Tibial nerve (tissue), 4 donors: ENCODE measurements at regions not wholly inside any gene's neighbourhood (a gene's known extent, or its start where the extent isn't known, plus 50 kb on each side); places are given as distances from the start of the nearest gene placed in this dataset.

Source experiments
- DNase-seq, 2 donors: peaks; one replicate each; pipeline ENCODE4 v3.0.0-alpha.2; 2019; ENCODE audit warnings: low spot score in 2 of 2
- H3K27ac ChIP-seq, 4 donors: fragments of 200-600 bp; sonication (generic) in 3 of 4; one replicate each; pipeline ENCODE4 v1.5.1; 2017 to 2019; ENCODE audit warnings: mild to moderate bottlenecking in 1 of 4
- H3K27me3 ChIP-seq, 2 donors: fragments of 200-600 bp; sonication (generic) in 1 of 2; one replicate each; pipeline versions ENCODE4 v1.5.1 to v1.6.0; 2017 to 2019
- H3K36me3 ChIP-seq, 3 donors: fragments of 200-600 bp; sonication (generic); one replicate each; pipeline ENCODE4 v1.5.1; 2018 to 2019
- H3K4me1 ChIP-seq, 4 donors: fragments of 200-600 bp; sonication (generic) in 3 of 4; one replicate each; pipeline ENCODE4 v1.5.1; 2017 to 2019
- H3K4me3 ChIP-seq, 4 donors: fragments of 200-600 bp; sonication (generic) in 3 of 4; one replicate each; pipeline ENCODE4 v1.5.1; 2017 to 2019; ENCODE audit warnings: mild to moderate bottlenecking in 1 of 4, moderate library complexity in 1 of 4
- H3K9me3 ChIP-seq, 4 donors: fragments of 200-600 bp; sonication (generic) in 3 of 4; one replicate each; pipeline ENCODE4 v1.5.1; 2017 to 2019
- EP300 ChIP-seq, 2 donors: sonication (generic); formaldehyde crosslinking; IDR thresholded peaks; one replicate each; pipeline ENCODE4 v1.6.1; 2017; ENCODE audit warnings: antibody characterized with exemption in 2 of 2, mild to moderate bottlenecking in 1 of 2
- POLR2A ChIP-seq, 2 donors: fragments of 450-650 bp; IDR thresholded peaks; one replicate each; pipeline ENCODE4 v1.6.1; 2017; ENCODE audit warnings: antibody characterized with exemption in 2 of 2, mild to moderate bottlenecking in 2 of 2, moderate library complexity in 2 of 2
- WGBS, 2 donors: methylation state at CpG; one replicate each; pipeline ENCODE4 v1.1.5; 2018; 5-methylcytosine and 5-hydroxymethylcytosine counted together
- TF ChIP-seq, protein P1 (sequence below), 5 experiments: fragments of 200-600 bp in 3 of 5; fragments of 450-650 bp in 2 of 5; sonication (generic) in 3 of 5; IDR thresholded peaks; one replicate each; pipeline ENCODE4 v1.5.1; 2016 to 2019; ENCODE audit warnings: antibody characterized with exemption in 5 of 5, mild to moderate bottlenecking in 3 of 5, moderate library complexity in 2 of 5

DNA sequence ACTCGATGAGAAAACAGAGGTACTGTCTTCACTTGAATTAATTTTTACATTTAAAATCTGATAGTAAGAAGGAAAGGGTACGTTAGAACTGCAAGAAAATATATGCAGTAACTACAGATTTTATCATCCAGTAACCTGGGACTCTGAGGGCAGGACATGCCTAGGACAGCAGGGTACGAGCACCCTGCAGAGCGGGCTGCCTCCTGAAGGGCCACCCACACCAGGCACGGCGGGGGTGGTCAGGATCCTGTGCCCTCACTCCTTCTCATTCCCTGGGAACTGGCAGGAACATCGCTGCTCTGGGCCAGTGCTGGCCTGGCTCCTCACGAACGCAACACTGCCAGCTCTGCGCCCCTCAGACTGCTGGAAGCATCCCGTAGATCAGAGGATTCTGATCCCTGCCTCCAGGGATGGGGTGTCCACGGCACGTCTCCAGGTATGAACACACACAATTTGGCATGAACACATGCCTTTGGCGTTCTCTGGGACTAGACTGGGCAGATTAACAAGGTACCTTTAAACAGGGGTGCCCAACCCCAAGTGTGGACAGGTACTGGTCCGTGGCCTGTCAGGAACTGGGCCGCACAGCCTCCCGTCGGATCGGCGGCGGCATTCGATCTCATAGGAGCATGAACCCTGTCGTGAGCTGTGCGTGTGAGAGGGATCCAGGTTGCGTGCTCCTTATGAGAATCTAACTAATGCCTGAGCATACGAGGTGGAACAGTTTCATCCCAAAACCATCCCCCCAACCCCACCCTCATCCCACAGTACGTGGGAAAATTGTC is 99.3 kb upstream of the FAM20C start:
- H3K9me3 ChIP-seq, result peaks cover 0 to 6% (median 0%) of the 10 kb centered on the region in 4 donors
- DNase-seq, result no peak
- no peaks in the 10 kb centered on the region for H3K36me3 ChIP-seq
- TF ChIP-seq EP300 (IDR thresholded peaks at IDR 0.05) (no peak), POLR2A (IDR thresholded peaks at IDR 0.05) (no peak)
- TF ChIP-seq, protein P1, sequence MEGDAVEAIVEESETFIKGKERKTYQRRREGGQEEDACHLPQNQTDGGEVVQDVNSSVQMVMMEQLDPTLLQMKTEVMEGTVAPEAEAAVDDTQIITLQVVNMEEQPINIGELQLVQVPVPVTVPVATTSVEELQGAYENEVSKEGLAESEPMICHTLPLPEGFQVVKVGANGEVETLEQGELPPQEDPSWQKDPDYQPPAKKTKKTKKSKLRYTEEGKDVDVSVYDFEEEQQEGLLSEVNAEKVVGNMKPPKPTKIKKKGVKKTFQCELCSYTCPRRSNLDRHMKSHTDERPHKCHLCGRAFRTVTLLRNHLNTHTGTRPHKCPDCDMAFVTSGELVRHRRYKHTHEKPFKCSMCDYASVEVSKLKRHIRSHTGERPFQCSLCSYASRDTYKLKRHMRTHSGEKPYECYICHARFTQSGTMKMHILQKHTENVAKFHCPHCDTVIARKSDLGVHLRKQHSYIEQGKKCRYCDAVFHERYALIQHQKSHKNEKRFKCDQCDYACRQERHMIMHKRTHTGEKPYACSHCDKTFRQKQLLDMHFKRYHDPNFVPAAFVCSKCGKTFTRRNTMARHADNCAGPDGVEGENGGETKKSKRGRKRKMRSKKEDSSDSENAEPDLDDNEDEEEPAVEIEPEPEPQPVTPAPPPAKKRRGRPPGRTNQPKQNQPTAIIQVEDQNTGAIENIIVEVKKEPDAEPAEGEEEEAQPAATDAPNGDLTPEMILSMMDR (IDR thresholded peaks at IDR 0.05), result no peak
- no peak overlapping the region for H3K27ac ChIP-seq
- peaks cover 0 to 29% (median 23%) of the 10 kb centered on the region in 4 donors for H3K4me1 ChIP-seq
- H3K4me3 ChIP-seq, result no peak overlapping the region
- WGBS, 2 donors, result 87 to 92% methylated on average over 24 to 27 of the region's 27 CpGs
- H3K27me3 ChIP-seq, result no peaks in the 10 kb centered on the region

DNA sequence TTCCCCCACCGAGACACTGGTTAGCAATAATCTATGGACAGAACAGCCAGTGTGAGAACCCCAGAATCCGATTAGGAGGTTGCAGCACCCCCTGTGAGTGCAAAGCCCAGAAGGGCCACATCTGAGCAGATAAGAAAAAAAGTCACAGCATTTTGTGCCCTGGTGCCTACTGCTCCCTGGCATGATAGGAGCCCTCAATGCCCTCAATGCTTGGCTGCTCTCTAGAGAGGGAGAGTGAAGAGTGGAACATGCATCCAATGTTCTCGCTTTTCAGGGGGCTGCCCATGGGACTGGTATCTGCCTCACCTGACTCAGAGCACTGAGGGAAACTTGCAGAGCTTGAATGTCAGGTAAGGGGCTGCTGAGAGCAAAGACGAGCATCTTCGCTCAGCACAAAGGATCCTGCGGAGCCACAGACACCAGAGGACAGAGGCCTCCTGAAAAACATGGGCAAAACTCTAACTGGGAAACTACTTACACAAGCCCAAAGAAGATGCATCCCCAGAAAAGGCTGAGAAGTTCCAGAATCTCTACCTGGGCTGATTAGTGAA is 98.0 kb upstream of the FAM20C start:
- Histone ChIP-seq H3K27me3 (no peaks in the 10 kb centered on the region), H3K27ac (no peak overlapping the region), H3K4me3 (no peak overlapping the region), H3K4me1 (peaks cover 0 to 16% (median 12%) of the 10 kb centered on the region in 4 donors), H3K9me3 (peaks cover 0 to 12% (median 0%) of the 10 kb centered on the region in 4 donors), H3K36me3 (no peaks in the 10 kb centered on the region)
- no peak for TF ChIP-seq EP300 (IDR thresholded peaks at IDR 0.05)
- TF ChIP-seq, protein P1 (IDR thresholded peaks at IDR 0.05), result no peak
- TF ChIP-seq POLR2A (IDR thresholded peaks at IDR 0.05), result no peak
- no peak for DNase-seq
- 92 to 93% methylated on average over 6 of the region's 6 CpGs for WGBS, 2 donors

GRCh38 chr7:95180-95862 is 97.0 kb upstream of the FAM20C start:
- DNase-seq, result no peak
- TF ChIP-seq POLR2A (IDR thresholded peaks at IDR 0.05), result no peak
- no peak for TF ChIP-seq EP300 (IDR thresholded peaks at IDR 0.05)
- TF ChIP-seq, protein P1 (IDR thresholded peaks at IDR 0.05), result no peak
- Histone ChIP-seq H3K4me1 (peaks cover 0 to 6% (median 2%) of the 10 kb centered on the region in 4 donors), H3K27me3 (no peaks in the 10 kb centered on the region), H3K4me3 (no peak overlapping the region), H3K9me3 (peaks cover 0 to 12% (median 0%) of the 10 kb centered on the region in 4 donors), H3K27ac (no peak overlapping the region), H3K36me3 (no peaks in the 10 kb centered on the region)
- 71 to 78% methylated on average over 8 of the region's 8 CpGs for WGBS, 2 donors

GRCh38 chr7:95863-96260 is 96.5 kb upstream of the FAM20C start:
- Histone ChIP-seq H3K27me3 (no peaks in the 10 kb centered on the region), H3K4me1 (peaks cover 0 to under 1% (median 0%) of the 10 kb centered on the region in 4 donors), H3K27ac (no peak overlapping the region), H3K4me3 (no peak overlapping the region), H3K9me3 (peaks cover 0 to 12% (median 0%) of the 10 kb centered on the region in 4 donors), H3K36me3 (no peaks in the 10 kb centered on the region)
- 71 to 75% methylated on average over 8 of the region's 8 CpGs for WGBS, 2 donors
- TF ChIP-seq, protein P1 (IDR thresholded peaks at IDR 0.05), result no peak
- TF ChIP-seq POLR2A (IDR thresholded peaks at IDR 0.05), result no peak
- no peak for TF ChIP-seq EP300 (IDR thresholded peaks at IDR 0.05)
- DNase-seq, result no peak

DNA sequence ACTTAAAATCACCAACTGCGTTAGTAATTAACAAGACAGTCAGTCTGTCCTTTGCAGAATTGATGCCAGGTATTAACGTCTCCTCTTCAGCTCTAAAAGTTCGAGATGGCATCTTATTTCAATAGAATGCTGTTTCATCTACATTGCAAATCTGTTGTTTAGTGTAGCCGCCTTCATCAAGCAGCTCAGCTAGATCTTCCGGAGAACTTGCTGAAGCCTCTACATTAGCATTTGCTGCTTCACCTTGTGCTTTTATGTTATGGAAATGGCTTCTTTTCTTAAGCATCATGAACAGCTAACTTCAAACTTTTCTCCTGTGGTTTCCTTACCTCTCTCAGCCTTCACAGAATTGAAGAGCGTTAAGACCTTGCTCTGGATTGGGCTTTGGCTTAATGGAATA is 95.5 kb upstream of the FAM20C start:
- Histone ChIP-seq H3K27ac (no peak overlapping the region), H3K36me3 (no peaks in the 10 kb centered on the region), H3K9me3 (peaks cover 0 to 12% (median 0%) of the 10 kb centered on the region in 4 donors), H3K27me3 (no peaks in the 10 kb centered on the region), H3K4me3 (no peak overlapping the region), H3K4me1 (no peaks in the 10 kb centered on the region)
- TF ChIP-seq EP300 (IDR thresholded peaks at IDR 0.05) (no peak), POLR2A (IDR thresholded peaks at IDR 0.05) (no peak)
- TF ChIP-seq, protein P1 (IDR thresholded peaks at IDR 0.05), result no peak
- 71 to 76% methylated on average over 6 of the region's 6 CpGs for WGBS, 2 donors
- DNase-seq, result no peak
